ENCODE measurements at regions not wholly inside any gene's neighbourhood (a gene's known extent, or its start where the extent isn't known, plus 50 kb on each side); places are given as distances from the start of the nearest gene placed in this dataset.
A peak's percentile ranks its signal among the peaks of the same experiment; 100 is the strongest.

DNA sequence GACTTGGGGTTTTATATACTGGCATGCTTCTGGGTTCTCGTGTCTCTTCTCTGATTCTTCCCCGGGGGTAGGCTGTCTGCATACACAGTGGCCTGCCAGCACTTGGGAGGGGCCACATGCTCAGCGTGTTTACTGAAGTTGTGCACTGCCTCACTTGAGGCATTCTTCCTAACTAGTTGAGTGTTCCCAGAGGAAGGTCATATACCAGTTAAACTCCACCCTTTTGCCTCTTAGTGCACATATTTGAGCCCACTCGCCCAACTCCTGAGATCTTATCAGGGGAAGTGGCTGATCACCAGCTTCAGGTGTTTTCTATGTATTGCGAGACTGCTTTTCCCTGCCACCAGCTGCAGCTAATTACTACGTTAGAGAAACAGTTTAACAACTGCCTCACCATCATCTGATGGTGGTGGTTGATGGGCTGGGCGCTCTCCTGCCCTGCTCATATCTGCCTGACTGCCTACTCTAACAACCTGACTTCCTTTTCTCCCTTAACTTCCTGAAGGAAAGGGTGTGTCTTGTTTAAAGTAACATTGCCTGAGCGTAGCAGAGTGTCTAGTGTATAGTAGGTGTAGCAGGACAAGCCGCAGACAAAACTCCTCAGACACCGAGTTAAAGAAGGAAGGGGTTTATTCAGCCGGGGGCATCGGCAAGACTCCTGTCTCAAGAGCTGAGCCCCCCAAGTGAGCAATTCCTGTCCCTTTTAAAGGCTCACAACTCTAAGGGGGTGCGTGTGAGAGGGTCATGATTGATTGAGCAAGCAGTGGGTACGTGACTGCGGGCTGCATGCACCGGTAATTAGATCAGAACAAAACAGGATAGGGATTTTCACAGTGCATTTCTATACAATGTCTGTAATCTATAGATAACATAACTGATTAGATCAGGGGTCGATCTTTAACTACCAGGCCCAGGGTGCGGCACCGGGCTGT lies 60.1 kb upstream of the CLINT1 start:
- DNase-seq (ENCODE audit: low read depth, low spot score) = no peak

DNA sequence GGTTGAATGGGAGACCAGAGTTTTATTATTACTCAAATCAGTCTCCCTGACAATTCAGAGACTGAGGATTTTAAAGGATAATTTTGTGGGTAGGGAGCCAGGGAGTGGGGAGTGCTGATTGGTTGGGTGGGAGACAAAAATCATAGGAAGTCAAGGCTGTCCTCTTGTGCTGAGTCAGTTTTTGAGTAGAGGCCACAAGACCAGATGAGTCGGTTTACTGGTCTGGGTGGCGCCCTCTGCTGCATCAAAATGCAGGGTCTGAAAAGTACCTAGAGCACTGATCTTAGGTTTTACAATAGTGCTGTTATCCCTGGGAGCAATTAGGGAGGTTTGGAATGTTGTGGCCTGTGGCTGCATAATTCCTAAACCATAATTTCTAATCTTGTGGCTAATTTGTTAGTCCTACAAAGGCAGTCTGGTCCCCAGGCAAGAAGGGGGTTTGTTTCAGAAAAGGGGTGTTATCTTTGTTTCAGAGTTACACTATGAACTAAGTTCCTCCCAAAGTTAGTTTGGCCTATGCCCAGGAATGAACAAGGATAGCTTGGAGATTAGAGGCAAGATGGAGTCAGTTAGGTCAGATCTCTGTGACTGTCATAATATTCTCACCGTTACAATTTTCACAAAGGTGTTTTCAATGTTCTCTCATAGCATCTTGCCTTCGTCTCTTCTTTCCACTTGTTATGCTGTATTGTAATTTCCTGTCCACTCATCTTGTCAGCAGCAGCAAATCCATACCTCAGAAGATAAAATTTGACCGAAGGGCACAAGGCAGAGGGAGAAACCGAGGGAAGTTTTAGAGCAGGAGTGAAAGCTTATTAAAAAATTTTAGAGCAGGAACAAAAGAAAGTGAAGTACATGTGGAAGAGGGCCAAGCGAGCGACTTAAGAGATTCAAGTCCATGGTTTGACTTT lies 59.2 kb upstream of the CLINT1 start:
- in situ Hi-C loops (cut with HindIII; ENCODE audit: low pct_unique_long_range_greater_than_20kb, low sequenced_read_pairs) = no loop called here
- peak; percentile 87 for DNase-seq (ENCODE audit: low read depth, low spot score)

More for the DNA sequence above, 60.1 kb upstream of the CLINT1 start:
- in situ Hi-C loops (cut with HindIII; ENCODE audit: low pct_unique_long_range_greater_than_20kb, low sequenced_read_pairs) = no loop called here

DNA sequence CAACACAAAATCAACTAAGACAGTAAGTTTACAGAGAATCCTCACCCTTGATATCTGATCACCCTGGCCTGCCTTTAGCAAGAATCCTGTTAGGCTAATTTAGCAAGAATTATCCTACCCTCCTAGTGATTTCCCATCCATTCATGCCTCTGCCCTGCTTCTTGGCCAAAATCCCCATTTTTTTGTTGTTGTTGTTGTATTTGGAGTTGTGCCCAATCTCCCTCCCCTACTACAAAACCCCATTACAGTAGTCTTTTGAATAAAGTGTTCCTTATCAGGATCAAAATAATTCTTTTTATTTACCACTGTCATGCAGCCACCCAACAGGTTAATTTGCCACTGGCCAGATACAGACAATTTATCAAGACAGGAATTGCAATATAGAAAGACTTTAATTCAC lies 58.5 kb upstream of the CLINT1 start:
- DNase-seq (ENCODE audit: low read depth, low spot score) = no peak
- in situ Hi-C loops (cut with HindIII; ENCODE audit: low pct_unique_long_range_greater_than_20kb, low sequenced_read_pairs) = no loop called here

DNA sequence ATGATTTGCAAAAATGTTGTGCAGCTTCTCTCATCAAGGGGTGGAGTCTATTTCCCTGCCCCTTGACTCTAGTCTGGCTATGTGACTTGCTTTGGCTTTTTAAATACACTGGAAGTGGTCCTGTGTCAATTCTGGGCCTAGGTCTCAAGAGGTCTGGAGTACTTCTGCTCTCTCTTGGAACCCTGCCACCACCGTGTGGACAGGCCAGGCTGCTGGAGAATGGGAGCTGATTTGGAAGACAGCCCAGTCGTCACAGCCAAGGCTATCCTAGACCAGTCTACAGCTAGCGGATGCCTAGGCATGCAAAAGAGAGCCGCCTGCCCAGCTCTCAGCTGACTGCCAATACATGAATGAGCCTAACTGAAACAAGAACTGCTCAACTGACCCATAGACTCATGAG lies 56.7 kb upstream of the CLINT1 start:
- DNase-seq (ENCODE audit: low read depth, low spot score) = peak; percentile 94
- in situ Hi-C loops (cut with HindIII; ENCODE audit: low pct_unique_long_range_greater_than_20kb, low sequenced_read_pairs) = no loop called here

DNA sequence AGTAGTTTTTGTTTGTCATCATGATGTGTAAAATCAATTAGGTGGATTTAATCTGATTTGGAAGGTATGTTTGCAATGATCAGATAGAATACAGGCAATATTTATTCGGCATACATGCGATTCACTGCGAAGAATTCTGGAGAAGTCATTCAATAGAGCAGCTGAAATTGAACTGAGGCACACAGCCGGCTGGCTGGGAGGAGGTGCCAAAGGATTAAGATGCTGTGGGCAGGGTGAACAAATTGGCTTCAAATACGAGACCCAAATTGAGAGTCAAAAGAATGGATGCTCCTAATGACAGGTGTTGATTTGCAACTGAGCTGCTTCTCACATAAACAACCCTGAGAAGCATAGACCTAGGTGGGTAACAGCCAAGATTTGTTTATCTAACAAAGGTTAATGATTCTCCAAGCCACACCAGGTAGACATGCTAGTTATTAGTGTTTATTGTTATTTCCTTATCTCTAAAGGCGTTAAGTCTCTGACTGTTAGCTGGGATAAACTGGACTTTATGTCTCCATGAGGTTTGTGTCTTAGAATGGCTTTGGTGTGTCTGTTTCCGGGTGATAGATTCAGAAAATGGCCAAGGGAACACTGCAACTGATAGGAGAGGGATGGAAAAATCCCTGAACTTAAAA lies 55.3 kb upstream of the CLINT1 start:
- in situ Hi-C loops (cut with HindIII; ENCODE audit: low pct_unique_long_range_greater_than_20kb, low sequenced_read_pairs) = no loop called here
- DNase-seq (ENCODE audit: low read depth, low spot score) = no peak

DNA sequence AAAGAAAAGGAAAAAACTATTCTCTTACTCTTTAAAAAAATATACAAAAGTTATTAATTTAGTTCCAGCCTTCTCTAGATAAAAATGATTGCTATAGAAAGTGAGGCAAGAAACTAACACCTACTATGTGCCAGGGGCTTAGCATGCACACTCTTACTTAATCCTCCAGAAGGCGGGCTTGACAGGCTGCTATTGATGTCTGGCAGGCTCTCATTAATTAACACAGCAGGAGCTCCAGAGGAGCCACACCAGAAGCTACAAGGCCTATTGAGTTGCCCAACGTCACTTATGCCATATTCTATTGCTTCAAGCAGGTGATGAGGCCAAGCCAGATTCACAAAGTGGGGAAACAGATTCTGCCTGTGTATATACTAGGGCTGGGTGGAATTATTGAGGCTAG lies 54.6 kb upstream of the CLINT1 start:
- DNase-seq (ENCODE audit: low read depth, low spot score) = no peak
- in situ Hi-C loops (cut with HindIII; ENCODE audit: low pct_unique_long_range_greater_than_20kb, low sequenced_read_pairs) = no loop called here

DNA sequence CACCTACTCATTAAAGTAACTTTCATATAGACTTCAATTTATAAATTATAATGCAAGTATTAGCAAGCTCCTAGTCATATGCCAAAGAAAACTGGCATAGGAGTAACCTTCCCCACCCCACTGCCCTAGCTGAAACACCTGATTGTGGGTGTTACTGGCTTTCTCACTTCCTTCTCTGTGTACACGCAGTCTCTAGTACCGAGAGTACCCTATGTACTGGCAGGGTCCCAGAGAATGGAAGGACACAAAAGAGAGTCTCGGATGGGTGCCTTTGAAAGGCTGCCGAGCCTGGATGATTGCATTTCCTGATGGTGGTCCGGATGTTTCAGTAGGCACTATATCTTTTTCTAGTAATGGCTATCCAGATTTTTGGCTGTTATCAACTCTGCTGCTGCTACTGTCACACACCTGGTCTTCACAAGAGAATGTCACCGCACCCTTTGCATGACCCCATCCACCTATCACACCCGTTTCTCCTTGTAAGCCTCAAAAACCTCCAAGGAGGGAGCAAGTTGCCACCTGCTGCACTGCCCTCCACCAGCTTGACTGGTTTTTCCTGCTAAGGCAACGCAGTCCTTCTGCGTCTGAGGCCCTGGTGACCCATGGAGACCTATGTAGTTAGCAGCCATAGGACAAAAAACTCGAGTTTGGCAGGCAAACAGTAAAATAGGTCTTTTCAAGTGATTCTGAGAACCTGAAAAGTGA lies 53.8 kb upstream of the CLINT1 start:
- in situ Hi-C loops (cut with HindIII; ENCODE audit: low pct_unique_long_range_greater_than_20kb, low sequenced_read_pairs) = no loop called here
- DNase-seq (ENCODE audit: low read depth, low spot score) = no peak

DNA sequence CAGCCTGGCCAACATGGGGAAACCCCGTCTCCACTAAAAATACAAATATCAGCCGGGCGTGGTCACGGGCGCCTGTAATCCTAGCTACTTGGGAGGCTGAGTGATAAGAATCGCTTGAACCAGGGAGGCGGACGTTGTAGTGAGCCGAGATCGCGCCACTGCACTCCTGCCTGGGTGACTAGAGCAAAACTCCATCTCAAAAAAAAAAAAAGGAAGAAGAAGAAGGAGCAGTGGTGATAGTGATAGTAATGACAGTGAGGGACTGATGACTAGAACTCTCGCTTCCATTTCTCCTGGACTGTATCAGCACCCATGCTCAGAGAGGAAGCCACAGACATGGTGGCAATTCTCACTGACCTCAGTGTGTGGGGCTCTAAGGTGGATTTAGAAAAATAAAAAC lies 52.6 kb upstream of the CLINT1 start:
- in situ Hi-C loops (cut with HindIII; ENCODE audit: low pct_unique_long_range_greater_than_20kb, low sequenced_read_pairs) = no loop called here
- no peak for DNase-seq (ENCODE audit: low read depth, low spot score)

Small RNA genes in the stretch of these regions (small RNA-seq; reads per million reads assigned to genes)
- gene AC091979.2 (0 reads per million in 2 experiments), gene RNU2-48P (0.52 to 7.7 reads per million in 2 experiments)

All from SK-MEL-5 (cell line).